ENCODE measurements at regions not wholly inside any gene's neighbourhood (a gene's known extent, or its start where the extent isn't known, plus 50 kb on each side); places are given as distances from the start of the nearest gene placed in this dataset.
"Not testable (repeated sequence)": the region's sequence is repeated elsewhere in the genome, so short reads cannot be mapped to it uniquely, and the experiment has no call there.

DNA sequence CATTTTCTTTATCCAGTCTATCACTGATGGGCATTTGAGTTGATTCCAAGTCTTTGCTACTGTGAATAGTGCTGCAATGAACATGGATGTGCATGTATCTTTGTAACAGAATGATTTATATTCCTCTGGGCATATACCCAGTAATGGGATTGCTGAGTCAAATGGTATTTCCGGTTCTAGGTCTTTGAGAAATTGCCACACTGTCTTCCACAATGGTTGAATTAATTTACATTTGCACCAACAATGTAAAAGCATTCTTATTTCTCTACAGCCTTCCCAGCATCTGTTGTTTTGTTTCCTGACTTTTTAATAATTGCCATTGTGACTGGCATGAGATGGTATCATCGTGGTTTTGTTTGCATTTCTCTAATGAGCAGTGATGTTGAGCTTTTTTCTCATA is 330.3 kb upstream of the TARS1 start:
- in situ Hi-C loops (cut with MboI; ENCODE audit: low pct_unique_long_range_greater_than_20kb in 2 of 9, low sequenced_read_pairs in 9 of 9, unreplicated experiment in 9 of 9); H3K4me3 ChIP-seq; H3K27ac ChIP-seq; ATAC-seq (replicated peaks in 6 of 8); H3K4me1 ChIP-seq (replicated peaks in 1 of 2): not testable (repeated sequence)
- WGBS, 10 experiments = 0 to 100% (median 87%) methylated on average over 1 to 2 of the region's 2 CpGs; no CpG with 5 or more reads in 1 of the 10 experiments

DNA sequence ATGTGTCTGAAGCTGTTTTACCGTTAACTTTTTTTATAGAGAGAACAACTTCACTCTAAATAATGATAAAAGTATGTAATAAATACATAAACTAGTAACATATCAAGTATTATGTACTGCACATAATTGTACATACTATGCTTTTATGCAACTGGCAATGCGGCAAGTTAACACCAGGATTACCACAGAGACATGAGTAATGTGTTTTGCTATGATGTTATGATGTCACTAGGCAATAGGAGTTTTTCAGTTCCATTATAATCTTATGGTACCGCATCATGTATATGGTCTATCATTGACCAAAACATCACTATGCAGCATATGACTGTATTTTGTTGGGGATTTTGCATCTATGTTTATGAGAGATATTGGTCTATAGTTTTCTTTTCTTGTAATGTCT is 326.4 kb upstream of the TARS1 start:
- in situ Hi-C loops (cut with MboI; ENCODE audit: low pct_unique_long_range_greater_than_20kb in 2 of 9, low sequenced_read_pairs in 9 of 9, unreplicated experiment in 9 of 9) = no loop called here
- no peak overlapping the region for H3K4me3 ChIP-seq
- no peaks in the 10 kb centered on the region for H3K4me1 ChIP-seq (replicated peaks in 1 of 2)
- 52 to 95% (median 78%) methylated on average over 2 to 3 of the region's 3 CpGs; no CpG with 5 or more reads in 2 of the 10 experiments for WGBS, 10 experiments
- no peak overlapping the region for H3K27ac ChIP-seq
- no peak for ATAC-seq (replicated peaks in 6 of 8)

GRCh38 chr5:33115467-33115866 is 325.3 kb upstream of the TARS1 start:
- H3K27ac ChIP-seq = no peak overlapping the region
- H3K4me3 ChIP-seq = no peak overlapping the region
- in situ Hi-C loops (cut with MboI; ENCODE audit: low pct_unique_long_range_greater_than_20kb in 2 of 9, low sequenced_read_pairs in 9 of 9, unreplicated experiment in 9 of 9) = no loop called here
- no peaks in the 10 kb centered on the region for H3K4me1 ChIP-seq (replicated peaks in 1 of 2)
- WGBS, 10 experiments = 67 to 100% (median 87%) methylated on average over 1 to 4 of the region's 4 CpGs
- ATAC-seq (replicated peaks in 6 of 8) = no peak

- H3K27ac ChIP-seq = no peak overlapping the region
- no peaks in the 10 kb centered on the region for H3K4me1 ChIP-seq (replicated peaks in 1 of 2)
- ATAC-seq (replicated peaks in 6 of 8) = peak in 2 of 8 experiments; percentile 76 to 78
- 0 to 88% (median 37%) methylated on average over 1 of the region's 1 CpG; no CpG with 5 or more reads in 4 of the 10 experiments for WGBS, 10 experiments
- no peak overlapping the region for H3K4me3 ChIP-seq
- in situ Hi-C loops (cut with MboI; ENCODE audit: low pct_unique_long_range_greater_than_20kb in 2 of 9, low sequenced_read_pairs in 9 of 9, unreplicated experiment in 9 of 9) = no loop called here
Measured at GRCh38 chr5:33118761-33119415, 321.9 kb upstream of the TARS1 start.

- in situ Hi-C loops (cut with MboI; ENCODE audit: low pct_unique_long_range_greater_than_20kb in 2 of 9, low sequenced_read_pairs in 9 of 9, unreplicated experiment in 9 of 9) = no loop called here
- WGBS, 10 experiments = 0 to 100% (median 95%) methylated on average over 1 to 3 of the region's 3 CpGs
- H3K4me3 ChIP-seq = no peak overlapping the region
- no peak overlapping the region for H3K27ac ChIP-seq
- no peak for ATAC-seq (replicated peaks in 6 of 8)
- no peaks in the 10 kb centered on the region for H3K4me1 ChIP-seq (replicated peaks in 1 of 2)
Measured at GRCh38 chr5:33120671-33121070, 320.1 kb upstream of the TARS1 start.

- in situ Hi-C loops (cut with MboI; ENCODE audit: low pct_unique_long_range_greater_than_20kb in 2 of 9, low sequenced_read_pairs in 9 of 9, unreplicated experiment in 9 of 9) = no loop called here
- ATAC-seq (replicated peaks in 6 of 8) = no peak
- Histone ChIP-seq H3K4me1 (replicated peaks in 1 of 2) (no peaks in the 10 kb centered on the region), H3K27ac (no peak overlapping the region), H3K4me3 (no peak overlapping the region)
- 20 to 100% (median 63%) methylated on average over 1 to 2 of the region's 2 CpGs; no CpG with 5 or more reads in 2 of the 10 experiments for WGBS, 10 experiments
Measured at GRCh38 chr5:33129309-33129708, 311.5 kb upstream of the TARS1 start.

GRCh38 chr5:33136785-33137184 is 304.0 kb upstream of the TARS1 start:
- in situ Hi-C loops (cut with MboI; ENCODE audit: low pct_unique_long_range_greater_than_20kb in 2 of 9, low sequenced_read_pairs in 9 of 9, unreplicated experiment in 9 of 9) = no loop called here
- WGBS, 10 experiments = 33 to 100% (median 85%) methylated on average over 1 of the region's 1 CpG; no CpG with 5 or more reads in 1 of the 10 experiments

GRCh38 chr5:33138145-33138544 is 302.6 kb upstream of the TARS1 start:
- ATAC-seq (replicated peaks in 6 of 8); H3K4me1 ChIP-seq (replicated peaks in 1 of 2); H3K27ac ChIP-seq; in situ Hi-C loops (cut with MboI; ENCODE audit: low pct_unique_long_range_greater_than_20kb in 2 of 9, low sequenced_read_pairs in 9 of 9, unreplicated experiment in 9 of 9); H3K4me3 ChIP-seq: not testable (repeated sequence)
- 14 to 80% (median 71%) methylated on average over 1 to 4 of the region's 4 CpGs; no CpG with 5 or more reads in 6 of the 10 experiments for WGBS, 10 experiments

More at GRCh38 chr5:33136785-33137184, 304.0 kb upstream of the TARS1 start:
- H3K4me1 ChIP-seq (replicated peaks in 1 of 2) = no peaks in the 10 kb centered on the region
- no peak overlapping the region for H3K27ac ChIP-seq
- no peak overlapping the region for H3K4me3 ChIP-seq
- ATAC-seq (replicated peaks in 6 of 8) = no peak

GRCh38 chr5:33143405-33144123 is 297.2 kb upstream of the TARS1 start:
- WGBS, 10 experiments = 56 to 90% (median 84%) methylated on average over 2 to 4 of the region's 4 CpGs
- no peak for ATAC-seq (replicated peaks in 6 of 8)
- H3K4me1 ChIP-seq (replicated peaks in 1 of 2) = no peaks in the 10 kb centered on the region
- H3K4me3 ChIP-seq = no peak overlapping the region
- in situ Hi-C loops (cut with MboI; ENCODE audit: low pct_unique_long_range_greater_than_20kb in 2 of 9, low sequenced_read_pairs in 9 of 9, unreplicated experiment in 9 of 9) = no loop called here
- H3K27ac ChIP-seq = no peak overlapping the region

GRCh38 chr5:33146881-33147280 is 293.9 kb upstream of the TARS1 start:
- Histone ChIP-seq H3K4me3 (no peak overlapping the region), H3K4me1 (replicated peaks in 1 of 2) (no peaks in the 10 kb centered on the region), H3K27ac (no peak overlapping the region)
- in situ Hi-C loops (cut with MboI; ENCODE audit: low pct_unique_long_range_greater_than_20kb in 2 of 9, low sequenced_read_pairs in 9 of 9, unreplicated experiment in 9 of 9) = no loop called here
- ATAC-seq (replicated peaks in 6 of 8) = peak in 2 of 8 experiments; percentile 24 to 41

DNA sequence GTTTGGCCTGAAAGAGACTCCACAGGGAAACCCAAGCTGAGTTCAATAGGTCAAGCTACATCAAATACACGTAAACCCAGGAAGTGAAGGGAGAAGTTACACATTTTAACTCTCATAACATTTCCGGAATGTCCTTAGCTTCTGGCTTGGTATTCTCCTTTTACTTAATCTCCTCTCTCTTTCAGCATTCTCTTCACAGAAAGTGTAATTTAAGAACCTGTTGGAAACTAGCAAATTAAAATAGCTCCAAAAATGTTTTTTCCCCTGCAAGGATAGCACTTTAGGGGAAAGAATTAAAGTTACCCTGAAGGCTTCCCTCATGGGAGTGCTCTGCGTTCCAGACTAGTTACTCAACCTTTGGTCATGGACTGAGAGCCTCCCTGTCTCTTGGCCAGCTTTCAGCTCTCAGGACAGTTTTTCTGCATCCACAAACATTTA is 292.7 kb upstream of the TARS1 start:
- ATAC-seq (replicated peaks in 6 of 8) = peak in 3 of 8 experiments; percentile 58 to 98 (median 96)
- in situ Hi-C loops (cut with MboI; ENCODE audit: low pct_unique_long_range_greater_than_20kb in 2 of 9, low sequenced_read_pairs in 9 of 9, unreplicated experiment in 9 of 9) = no loop called here
- no peaks in the 10 kb centered on the region for H3K4me1 ChIP-seq (replicated peaks in 1 of 2)
- no peak overlapping the region for H3K27ac ChIP-seq
- no peak overlapping the region for H3K4me3 ChIP-seq
- WGBS, 10 experiments = 0 to 83% (median 41%) methylated on average over 1 to 3 of the region's 3 CpGs; no CpG with 5 or more reads in 2 of the 10 experiments

DNA sequence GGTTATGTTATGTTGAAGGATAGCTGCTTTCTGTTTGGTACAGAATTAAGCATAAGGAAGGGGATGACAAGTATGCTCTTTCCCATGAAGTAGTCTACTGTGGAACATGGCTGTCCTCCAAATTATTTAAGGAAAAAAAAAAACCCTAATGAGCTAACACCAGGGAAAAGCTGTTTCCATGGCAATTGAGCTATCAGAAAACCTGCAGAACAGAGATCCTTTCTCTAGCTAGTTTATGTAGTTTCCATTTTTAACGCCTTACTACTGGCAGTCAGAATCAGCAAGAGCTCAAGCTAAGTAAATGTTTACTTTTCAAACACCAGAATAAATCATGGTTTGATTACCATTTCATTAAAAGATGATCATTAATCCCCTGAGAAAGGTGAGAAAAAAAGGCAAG is 287.4 kb upstream of the TARS1 start:
- peak in 3 of 8 experiments; percentile 35 to 90 (median 52) for ATAC-seq (replicated peaks in 6 of 8)
- Histone ChIP-seq H3K4me3 (no peak overlapping the region), H3K27ac (no peak overlapping the region), H3K4me1 (replicated peaks in 1 of 2) (no peaks in the 10 kb centered on the region)
- 29 to 88% (median 60%) methylated on average over 1 of the region's 1 CpG; no CpG with 5 or more reads in 1 of the 10 experiments for WGBS, 10 experiments
- in situ Hi-C loops (cut with MboI; ENCODE audit: low pct_unique_long_range_greater_than_20kb in 2 of 9, low sequenced_read_pairs in 9 of 9, unreplicated experiment in 9 of 9) = loop anchor here in 1 of 9 experiments (25.0 kb wide), 1 partner anchor 441 kb away; the partner anchor contains the start of gene NPR3

DNA sequence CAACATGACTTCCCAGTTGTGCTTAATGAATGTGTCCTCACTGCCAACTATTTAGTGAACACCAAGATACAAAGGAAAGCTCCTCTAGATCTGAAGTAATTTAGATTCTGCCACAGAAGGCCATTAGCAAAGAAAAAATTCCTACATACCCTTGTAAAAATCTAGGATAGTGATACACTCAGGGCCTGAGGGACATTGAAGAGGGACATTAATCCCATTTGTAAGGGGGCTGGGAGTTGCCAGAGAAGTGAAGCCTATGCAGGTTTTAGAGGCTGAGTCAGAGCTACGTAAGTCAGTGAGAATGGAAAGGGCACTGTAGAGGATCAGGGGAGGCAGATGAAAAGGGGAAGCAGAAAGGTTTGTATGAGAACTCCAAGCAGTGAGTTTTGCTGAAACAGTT is 286.9 kb upstream of the TARS1 start:
- no peaks in the 10 kb centered on the region for H3K4me1 ChIP-seq (replicated peaks in 1 of 2)
- no peak overlapping the region for H3K4me3 ChIP-seq
- in situ Hi-C loops (cut with MboI; ENCODE audit: low pct_unique_long_range_greater_than_20kb in 2 of 9, low sequenced_read_pairs in 9 of 9, unreplicated experiment in 9 of 9) = loop anchor here in 1 of 9 experiments (25.0 kb wide), 1 partner anchor 442 kb away; the partner anchor contains the start of gene NPR3
- no peak overlapping the region for H3K27ac ChIP-seq
- WGBS, 10 experiments = 0 to 88% (median 83%) methylated on average over 1 of the region's 1 CpG; no CpG with 5 or more reads in 5 of the 10 experiments
- ATAC-seq (replicated peaks in 6 of 8) = peak in 5 of 8 experiments; percentile 52 to 100 (median 84)

Measured in motor neuron (in vitro differentiated cells).